Endothelial cell of umbilical vein (primary cell): ENCODE measurements at regions not wholly inside any gene's neighbourhood (a gene's known extent, or its start where the extent isn't known, plus 50 kb on each side); places are given as distances from the start of the nearest gene placed in this dataset.

Experiments
- BruUV-seq: library from RNA; stranded (reverse); fragments of 400-500 nt; replicated peaks from 2 replicates; lab custom pipeline; 2021; lab: Mats Ljungman, UMichigan
- CTCF ChIA-PET: fragments of 300-600, 350-600 bp; sonication (Branson Sonifier 250); formaldehyde crosslinking; loops from one replicate; lab custom pipeline; 2021; ENCODE audit warnings: antibody characterized with exemption, inconsistent platforms; lab: Charles Lee
- POLR2A ChIA-PET: fragments of 300-600, 350-600 bp; sonication (Branson Sonifier 250); formaldehyde crosslinking; loops from one replicate; lab custom pipeline; 2021; ENCODE audit warnings: antibody characterized with exemption, inconsistent platforms; lab: Charles Lee
- DNase-seq: peaks from one replicate; pipeline ENCODE4 v3.0.0-alpha.2; 2011; ENCODE audit warnings: low read depth, low spot score
- FAIRE-seq: peaks from 2 replicates; lab custom pipeline; 2011; peaks lifted over from hg19 to GRCh38; lab: Jason Lieb, UNC
- H2AFZ ChIP-seq: 2 replicates; pipeline ENCODE4 v1.6.0; 2012; ENCODE audit warnings: low read depth, low read length, control low read depth, inconsistent platforms
- H3K27ac ChIP-seq: 2 replicates; pipeline ENCODE4 v1.5.1; 2011; ENCODE audit warnings: low read depth, mild to moderate bottlenecking, control low read depth, low read length, moderate library complexity; ENCODE audit not compliant: insufficient read depth
- H3K27me3 ChIP-seq, 2 experiments: 2 replicates each; pipeline versions ENCODE4 v1.6.0 to v1.6.1; 2011; ENCODE audit warnings: low read length in 2 of 2, mixed read lengths in 1 of 2; ENCODE audit not compliant: control insufficient read depth in 2 of 2, insufficient read depth in 2 of 2
- H3K36me3 ChIP-seq, 2 experiments: 2 replicates in 1 of 2; 3 replicates in 1 of 2; pipeline ENCODE4 v1.5.1; 2011; ENCODE audit warnings: low read length in 2 of 2, mild to moderate bottlenecking in 1 of 2, moderate library complexity in 1 of 2; ENCODE audit not compliant: control insufficient read depth in 2 of 2, insufficient read depth in 2 of 2; ENCODE audit errors: extremely low read depth in 1 of 2
- H3K4me1 ChIP-seq: 3 replicates; pipeline ENCODE4 v1.5.1; 2011; ENCODE audit warnings: mild to moderate bottlenecking, low read length; ENCODE audit not compliant: control insufficient read depth, insufficient read depth; ENCODE audit errors: extremely low read depth
- H3K4me2 ChIP-seq: 2 replicates; pipeline ENCODE4 v1.6.1; 2011; ENCODE audit warnings: low read length, control low read depth, mixed read lengths; ENCODE audit not compliant: insufficient read depth
- H3K4me3 ChIP-seq, 3 experiments: fragments of 200-600 bp in 1 of 3; sonication (generic), shearing (Covaris generic) in 1 of 3; replicated peaks in 1 of 3; 2 replicates each; pipeline ENCODE4 v1.5.1; 2011 to 2016; ENCODE audit warnings: control low read depth in 3 of 3, low read length in 3 of 3, mild to moderate bottlenecking in 2 of 3, inconsistent platforms in 1 of 3, low read depth in 1 of 3, moderate library complexity in 1 of 3; ENCODE audit not compliant: insufficient read depth in 1 of 3
- H3K79me2 ChIP-seq: 2 replicates; pipeline ENCODE4 v1.6.0; 2012; ENCODE audit warnings: low read length, inconsistent platforms; ENCODE audit not compliant: control insufficient read depth, insufficient read depth
- H3K9ac ChIP-seq: replicated peaks from 2 replicates; pipeline ENCODE3; 2011; ENCODE audit warnings: low read length, control low read depth; ENCODE audit not compliant: insufficient read depth; ENCODE audit errors: extremely low read depth
- H3K9me1 ChIP-seq: replicated peaks from 3 replicates; pipeline ENCODE4 v1.6.0; 2011; ENCODE audit warnings: mild to moderate bottlenecking, low read length; ENCODE audit not compliant: control insufficient read depth, insufficient read depth; ENCODE audit errors: extremely low read depth
- H3K9me3 ChIP-seq: replicated peaks from 2 replicates; pipeline ENCODE4 v1.5.1; 2012; ENCODE audit warnings: low read length, inconsistent platforms; ENCODE audit not compliant: control insufficient read depth, insufficient read depth
- H4K20me1 ChIP-seq: replicated peaks from 2 replicates; pipeline ENCODE3; 2011; ENCODE audit warnings: mild to moderate bottlenecking, low read length; ENCODE audit not compliant: control insufficient read depth, insufficient read depth; ENCODE audit errors: extremely low read depth
- EZH2 ChIP-seq: IDR thresholded peaks from 2 replicates; pipeline ENCODE4 v1.6.1; 2012; ENCODE audit warnings: borderline replicate concordance, low read depth, mild to moderate bottlenecking, moderate library complexity, low read length, inconsistent platforms; ENCODE audit not compliant: severe bottlenecking
- FOS ChIP-seq: IDR thresholded peaks from 2 replicates; pipeline ENCODE4 v1.6.1; 2011; ENCODE audit warnings: mild to moderate bottlenecking, low read length, moderate library complexity, borderline replicate concordance; ENCODE audit not compliant: insufficient read depth
- MYC ChIP-seq: IDR thresholded peaks from one replicate; pipeline ENCODE4 v1.6.1; 2011; ENCODE audit warnings: mild to moderate bottlenecking, low read depth, low read length
- POLR2A ChIP-seq: IDR thresholded peaks from 2 replicates; pipeline ENCODE4 v1.6.1; 2012; ENCODE audit warnings: low read depth, mild to moderate bottlenecking, control low read depth, low read length
- dilution Hi-C: fragments of 300-500 bp; cut with MboI; formaldehyde crosslinking; loops from one replicate; pipeline ENCODE4 v1.15.0; 2019; ENCODE audit warnings: low sequenced_read_pairs; ENCODE audit not compliant: extremely low pct_ligation_motif_present
- intact Hi-C: fragments of 100-400 bp; cut with micrococcal nuclease; formaldehyde crosslinking; loops from one replicate; pipeline ENCODE4 v1.10.0; 2022

DNA sequence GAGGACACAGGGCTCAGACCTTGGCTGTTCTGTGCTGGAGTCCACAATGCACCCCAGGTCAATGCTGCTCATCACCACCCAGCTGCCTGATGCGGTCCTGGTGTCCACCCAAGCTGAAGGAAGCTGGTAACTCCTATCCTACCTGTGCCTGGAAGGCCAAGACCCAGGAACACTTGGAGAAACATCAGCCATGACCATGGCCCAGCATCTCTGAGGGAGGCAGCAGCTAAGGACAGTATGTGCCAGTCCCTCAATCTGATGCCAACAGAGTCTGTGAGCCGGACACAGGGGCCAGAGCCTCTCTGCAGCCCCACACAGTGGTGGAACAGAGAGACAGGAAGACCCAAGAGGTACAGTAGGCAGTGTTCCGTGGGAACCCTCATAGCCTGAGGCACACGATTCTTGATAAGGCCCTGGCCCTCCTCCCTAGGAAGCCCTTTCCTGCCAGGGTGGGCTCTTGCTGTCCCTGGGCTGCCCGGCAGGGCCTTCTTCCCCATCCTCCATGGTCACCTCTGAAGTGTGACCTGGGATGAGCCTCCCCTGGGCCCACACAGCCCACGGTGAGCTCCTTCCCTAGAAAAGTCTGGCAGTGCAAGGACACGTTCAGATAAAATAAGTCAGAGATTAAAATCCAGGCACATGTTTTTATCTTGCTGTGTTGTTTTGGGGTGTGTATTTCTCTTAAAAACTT is 170.7 kb downstream of the THBS2 start:
- Histone ChIP-seq H3K27ac (no peak overlapping the region), H4K20me1 (no peaks in the 10 kb centered on the region), H2AFZ (no peak overlapping the region), H3K4me2 (no peak overlapping the region), H3K9ac (no peak overlapping the region), H3K4me3 (no peak overlapping the region), H3K9me3 (peaks cover 2% of the 10 kb centered on the region), H3K27me3 (no peaks in the 10 kb centered on the region), H3K36me3 (no peaks in the 10 kb centered on the region), H3K9me1 (no peaks in the 10 kb centered on the region), H3K4me1 (no peaks in the 10 kb centered on the region), H3K79me2 (no peaks in the 10 kb centered on the region)
- no peak for DNase-seq
- CTCF ChIA-PET: no interaction called here
- POLR2A ChIA-PET: no interaction called here
- TF ChIP-seq EZH2: no peak
- intact Hi-C loops: no loop called here
- dilution Hi-C loops: no loop called here
- FAIRE-seq: no peak
- no TSS peak for BruUV-seq

GRCh38 chr6:169082093-169082492 is 171.6 kb downstream of the THBS2 start:
- BruUV-seq: no TSS peak
- POLR2A ChIA-PET: no interaction called here
- H4K20me1 ChIP-seq: no peaks in the 10 kb centered on the region
- no peak overlapping the region for H3K9ac ChIP-seq
- no peaks in the 10 kb centered on the region for H3K9me1 ChIP-seq
- dilution Hi-C loops (no loop called here), intact Hi-C loops (no loop called here)
- H3K4me1 ChIP-seq: no peaks in the 10 kb centered on the region
- no peaks in the 10 kb centered on the region for H3K9me3 ChIP-seq
- CTCF ChIA-PET: no interaction called here
- TF ChIP-seq MYC: no peak
- TF ChIP-seq FOS: no peak
- TF ChIP-seq POLR2A: no peak
- H2AFZ ChIP-seq: no peak overlapping the region
- H3K79me2 ChIP-seq: no peaks in the 10 kb centered on the region
- no peaks in the 10 kb centered on the region for H3K36me3 ChIP-seq
- H3K4me3 ChIP-seq: no peak overlapping the region
- no peak overlapping the region for H3K4me2 ChIP-seq
- no peaks in the 10 kb centered on the region for H3K27me3 ChIP-seq
- DNase-seq (no peak), FAIRE-seq (no peak)
- H3K27ac ChIP-seq: no peak overlapping the region
